HG03135 (cell line): ENCODE measurements at regions not wholly inside any gene's neighbourhood (a gene's known extent, or its start where the extent isn't known, plus 50 kb on each side); places are given as distances from the start of the nearest gene placed in this dataset.
"Not testable (repeated sequence)": the region's sequence is repeated elsewhere in the genome, so short reads cannot be mapped to it uniquely, and the experiment has no call there.

Experiments
- ATAC-seq: cut with Tn5 transposase; IDR thresholded peaks from one replicate; pipeline ENCODE4 v1.9.1; 2021; ENCODE audit warnings: mild to moderate bottlenecking, moderate library complexity; ENCODE audit not compliant: unreplicated experiment

- no peak for ATAC-seq
Observed at GRCh38 chr5:104611135-104611767, 1048.7 kb upstream of the NUDT12 start.

- ATAC-seq = no peak
Observed at GRCh38 chr5:104606258-104606829, 1043.8 kb upstream of the NUDT12 start.

- ATAC-seq = no peak
Observed at GRCh38 chr5:104599726-104600125, 1037.1 kb upstream of the NUDT12 start.

GRCh38 chr5:104598285-104598684, 1035.7 kb upstream of the NUDT12 start:
- no peak for ATAC-seq

- no peak for ATAC-seq
Observed at GRCh38 chr5:104594850-104595249, 1032.3 kb upstream of the NUDT12 start.

GRCh38 chr5:104576677-104577076, 1014.1 kb upstream of the NUDT12 start:
- ATAC-seq = no peak

- no peak for ATAC-seq
Observed at GRCh38 chr5:104573949-104574709, 1011.5 kb upstream of the NUDT12 start.

GRCh38 chr5:104569621-104570020, 1007.0 kb upstream of the NUDT12 start:
- ATAC-seq = no peak

GRCh38 chr5:104564530-104564929, 1001.9 kb upstream of the NUDT12 start:
- no peak for ATAC-seq

GRCh38 chr5:104556957-104557356, 994.4 kb upstream of the NUDT12 start:
- ATAC-seq = no peak

- ATAC-seq = no peak
Observed at GRCh38 chr5:104551628-104552027, 989.0 kb upstream of the NUDT12 start.

GRCh38 chr5:104546871-104547270, 984.3 kb upstream of the NUDT12 start:
- not testable (repeated sequence) for ATAC-seq

GRCh38 chr5:104541141-104541785, 978.7 kb upstream of the NUDT12 start:
- no peak for ATAC-seq

- ATAC-seq = no peak
Observed at GRCh38 chr5:104540448-104540847, 977.9 kb upstream of the NUDT12 start.

GRCh38 chr5:104539618-104540350, 977.2 kb upstream of the NUDT12 start:
- ATAC-seq = no peak

- ATAC-seq = no peak
Observed at GRCh38 chr5:104538734-104539133, 976.1 kb upstream of the NUDT12 start.

GRCh38 chr5:104533498-104533897, 970.9 kb upstream of the NUDT12 start:
- ATAC-seq = no peak

GRCh38 chr5:104526866-104527265, 964.3 kb upstream of the NUDT12 start:
- no peak for ATAC-seq

- no peak for ATAC-seq
Observed at GRCh38 chr5:104513640-104514072, 951.1 kb upstream of the NUDT12 start.

- ATAC-seq = no peak
Observed at GRCh38 chr5:104513121-104513602, 950.6 kb upstream of the NUDT12 start.
